NCI-H2081 treated with DMSO at 0.1 percent for 48 hours (cell line): ENCODE measurements at regions not wholly inside any gene's neighbourhood (a gene's known extent, or its start where the extent isn't known, plus 50 kb on each side); places are given as distances from the start of the nearest gene placed in this dataset.
"Not testable (repeated sequence)": the region's sequence is repeated elsewhere in the genome, so short reads cannot be mapped to it uniquely, and the experiment has no call there.

ENCODE experiments used
- DNase-seq: peaks from one replicate; lab custom pipeline; 2025; lab: John Stamatoyannopoulos, UW

- no peak for DNase-seq
Measured at GRCh38 chr6:131336596-131336995, 201.3 kb downstream of the AKAP7 start.

DNA sequence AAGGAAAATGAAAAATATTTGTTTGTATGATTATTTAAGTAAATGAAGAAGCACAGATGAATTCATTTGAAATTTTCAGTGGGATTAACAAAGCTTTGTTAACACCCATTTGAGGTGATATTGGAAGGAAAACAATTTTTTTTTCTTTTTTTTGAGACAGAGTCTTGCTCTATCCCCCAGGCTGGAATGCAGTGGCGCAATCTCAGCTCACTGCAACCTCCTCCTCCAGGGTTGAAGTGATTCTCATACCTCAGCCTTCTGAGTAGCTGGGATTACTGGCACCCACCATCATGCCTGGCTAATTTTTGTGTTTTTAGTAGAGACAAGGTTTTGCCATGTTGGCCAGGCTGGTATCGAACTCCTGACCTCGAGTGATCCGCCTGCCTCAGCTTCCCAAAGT is 211.6 kb downstream of the AKAP7 start:
- DNase-seq, result not testable (repeated sequence)

DNA sequence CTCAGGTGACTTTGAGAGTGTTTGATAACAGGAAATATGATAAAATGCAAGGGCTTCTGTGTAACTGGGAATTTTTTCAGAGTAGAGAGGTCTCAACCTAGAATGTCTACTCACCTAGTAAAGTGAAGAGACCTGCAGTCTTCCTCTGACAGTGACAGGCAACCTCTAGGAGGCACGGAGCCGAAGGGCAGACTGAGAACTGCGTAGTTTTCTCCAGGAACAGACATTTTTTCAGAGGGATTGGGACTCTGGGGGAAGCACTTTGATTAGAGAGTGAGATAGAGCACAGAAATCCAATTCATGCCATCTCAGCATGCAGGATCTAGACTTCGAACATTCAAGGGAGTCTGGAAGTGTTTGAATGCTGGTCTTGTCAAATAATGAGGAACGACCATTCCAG is 213.3 kb downstream of the AKAP7 start:
- DNase-seq, result no peak

GRCh38 chr6:131349199-131349598 is 213.9 kb downstream of the AKAP7 start:
- DNase-seq, result no peak

DNA sequence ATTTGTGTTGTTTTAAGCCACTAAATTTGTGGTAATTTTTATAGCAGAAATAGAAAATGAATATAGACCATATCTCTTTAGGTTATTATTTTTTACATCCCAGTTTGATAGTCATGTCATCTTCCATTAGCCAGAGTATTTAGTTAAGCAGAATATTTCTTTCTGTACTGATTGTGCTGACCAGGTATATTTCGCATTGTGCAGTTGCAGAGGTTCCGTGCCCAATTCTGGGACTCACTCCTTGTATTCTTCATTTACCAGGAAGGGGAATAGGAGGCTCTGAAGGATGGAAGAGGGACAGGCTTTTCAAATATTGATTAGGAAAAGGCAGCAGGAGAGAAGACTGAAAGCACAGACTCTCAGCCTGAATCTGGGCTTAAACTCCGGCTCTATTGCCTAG is 217.8 kb downstream of the AKAP7 start:
- DNase-seq, result no peak

- no peak for DNase-seq
Measured at GRCh38 chr6:131353876-131354275, 218.6 kb downstream of the AKAP7 start.

DNA sequence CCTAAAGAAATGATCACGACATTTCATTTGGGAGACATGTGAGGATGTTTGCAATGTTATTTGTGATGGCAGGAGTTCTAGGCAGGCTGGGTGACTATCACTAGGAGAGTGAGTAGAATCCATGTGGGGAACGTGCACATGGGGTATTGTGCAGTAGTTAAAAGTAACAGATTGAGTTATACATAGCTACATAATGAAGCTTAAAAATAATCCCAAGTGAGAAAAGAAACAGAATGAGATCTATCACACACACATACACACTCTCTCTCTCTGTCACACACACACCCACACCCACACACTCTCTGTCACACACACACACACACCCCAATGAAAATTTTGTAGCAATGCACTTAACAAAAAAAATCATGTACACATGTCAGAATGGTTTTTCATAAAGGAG is 218.7 kb upstream of the ARG1 start:
- no peak for DNase-seq

DNA sequence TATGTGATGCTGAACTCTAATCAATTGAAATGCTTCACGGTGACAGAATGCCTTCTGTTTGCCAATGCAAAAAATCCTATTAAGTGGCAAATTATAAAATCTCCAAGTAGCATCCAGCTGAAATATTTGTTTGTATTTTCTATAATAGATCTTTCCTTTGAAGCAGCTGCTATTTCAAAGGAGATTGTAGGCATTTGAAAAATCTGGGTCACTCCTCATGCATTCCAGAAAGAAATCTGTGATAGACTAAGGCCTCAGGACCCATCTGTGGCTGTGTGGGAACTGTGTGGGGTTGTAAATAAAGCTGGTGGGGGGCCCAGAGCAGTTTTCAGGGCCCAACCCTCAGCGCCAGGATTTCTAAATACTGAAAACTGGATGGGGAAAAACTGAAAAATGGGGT is 216.9 kb upstream of the ARG1 start:
- DNase-seq, result no peak

DNA sequence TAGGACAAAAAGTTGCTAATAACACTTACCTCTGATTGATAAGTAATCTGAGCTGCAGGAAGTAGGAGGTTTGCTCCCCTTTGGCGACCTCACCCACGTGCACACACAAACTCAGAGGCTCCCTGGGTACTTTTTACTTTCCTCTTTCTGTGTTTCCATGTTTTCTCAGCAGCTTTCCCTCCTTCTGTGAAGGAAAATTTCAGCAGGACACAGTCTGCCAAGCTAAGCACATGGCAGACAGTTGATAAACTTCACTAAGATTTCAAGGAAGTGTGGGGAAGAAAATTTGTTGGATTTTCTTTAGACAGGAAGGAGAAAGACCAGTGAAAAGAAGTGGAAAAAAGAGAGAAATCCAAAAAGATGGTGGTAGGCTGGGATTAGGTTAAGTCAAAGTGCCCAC is 215.5 kb upstream of the ARG1 start:
- no peak for DNase-seq

GRCh38 chr6:131362070-131362469 is 211.0 kb upstream of the ARG1 start:
- no peak for DNase-seq

DNA sequence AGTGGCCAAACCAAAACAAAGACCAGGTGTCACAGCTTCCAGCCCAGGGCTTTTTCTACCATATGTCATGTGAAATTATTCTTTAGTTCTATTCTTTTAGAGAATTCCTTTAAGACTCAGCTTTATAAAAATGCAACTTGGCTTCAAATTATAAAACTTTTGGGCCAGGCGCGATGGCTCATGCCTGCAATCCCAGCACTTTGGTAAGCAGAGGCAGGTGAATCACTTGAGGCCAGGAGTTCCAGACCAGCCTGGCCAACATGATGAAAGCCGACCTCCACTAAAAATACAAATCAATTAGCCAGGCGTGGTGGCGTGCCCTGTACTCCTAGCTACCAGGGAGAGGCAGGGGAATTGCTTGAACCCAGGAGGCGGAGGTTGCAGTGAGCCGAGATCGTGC is 210.3 kb upstream of the ARG1 start:
- DNase-seq, result no peak

DNA sequence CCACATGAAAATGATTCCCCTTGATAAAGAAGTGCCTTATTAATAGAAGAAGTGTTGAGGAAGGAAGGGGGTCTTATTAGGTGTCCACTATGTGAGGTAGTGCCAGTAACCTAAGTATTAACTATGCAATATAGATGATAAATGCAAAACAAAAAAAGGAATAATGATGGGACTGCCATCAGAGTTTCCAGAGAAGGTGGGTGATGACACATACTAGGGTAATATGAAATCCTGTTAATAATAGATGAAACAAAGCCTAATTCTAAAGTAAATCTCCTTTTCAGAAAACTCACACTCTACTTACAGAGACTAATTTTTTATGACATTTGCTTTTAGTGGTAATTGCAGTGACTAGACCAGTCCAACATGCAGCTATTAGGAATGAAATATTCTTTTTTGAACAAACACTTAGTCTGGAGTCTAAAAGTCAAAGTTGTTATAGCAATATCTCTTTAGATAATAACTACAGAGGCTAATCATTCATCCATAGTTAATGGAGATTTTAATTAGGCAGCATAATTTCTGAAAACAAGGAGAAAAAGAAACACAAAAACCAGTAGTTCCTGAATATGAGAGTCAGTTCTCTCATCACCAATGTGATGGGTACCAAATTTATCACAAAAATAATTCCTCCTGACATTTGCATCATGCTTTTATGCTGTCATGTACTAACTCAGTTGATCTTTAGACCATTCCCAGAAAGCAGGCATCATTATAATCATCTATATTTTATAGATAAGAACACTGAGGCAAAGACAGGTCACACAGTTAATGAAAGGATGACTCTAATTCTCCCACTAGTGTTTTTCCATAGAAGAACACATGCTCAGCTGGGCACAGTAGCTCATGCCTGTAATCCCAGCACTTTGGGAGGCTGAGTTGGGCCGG is 208.8 kb upstream of the ARG1 start:
- DNase-seq, result no peak

DNA sequence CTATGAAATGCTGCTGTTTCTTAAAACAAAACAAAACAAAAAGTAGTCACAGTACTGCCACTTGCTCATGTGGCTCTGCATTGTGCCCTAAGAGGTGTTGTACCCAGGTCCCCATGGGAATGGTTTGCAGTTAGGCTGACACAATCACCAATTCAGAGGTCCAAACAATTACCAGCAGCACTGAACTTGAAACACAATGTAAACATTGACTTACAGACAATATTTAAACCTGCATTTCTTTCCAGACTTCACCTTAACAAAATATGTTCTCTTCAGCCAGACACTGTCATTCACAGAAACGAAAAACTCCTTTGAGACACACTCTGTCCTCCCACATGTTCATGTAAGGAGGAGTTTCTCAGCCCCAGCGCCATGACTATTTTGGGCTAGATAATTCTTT is 206.8 kb upstream of the ARG1 start:
- DNase-seq, result no peak

DNA sequence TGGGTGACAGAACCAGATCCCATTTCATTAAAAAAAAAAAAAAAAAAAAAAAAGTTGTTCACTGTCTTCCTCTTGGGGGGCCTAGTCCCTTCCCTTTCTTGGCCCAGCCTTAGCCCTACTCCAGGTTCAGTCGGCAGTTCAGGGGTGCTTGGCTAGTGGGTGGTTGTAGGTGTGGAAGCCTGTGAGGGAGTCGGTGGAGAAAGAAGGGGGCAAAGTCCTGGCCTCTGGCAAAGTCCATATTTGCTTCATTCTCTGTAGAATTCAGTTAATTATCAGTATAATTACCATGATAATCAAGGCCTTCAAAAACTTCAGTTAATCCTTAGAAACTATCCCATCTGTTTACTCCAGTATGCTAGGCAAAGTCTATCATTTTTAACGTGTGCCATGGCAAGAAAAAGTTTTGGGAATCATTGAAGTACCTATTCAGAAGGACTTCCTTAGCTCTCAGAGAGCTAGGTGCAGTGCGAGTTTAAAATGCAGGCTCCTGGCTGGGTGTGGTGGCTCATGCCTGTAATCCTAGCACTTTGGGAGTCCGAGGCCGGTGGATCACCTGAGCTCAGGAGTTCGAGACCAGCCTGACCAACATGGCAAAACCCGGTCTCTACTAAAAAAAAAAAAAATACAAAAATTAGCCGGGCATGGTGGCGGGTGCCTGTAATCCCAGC is 205.7 kb upstream of the ARG1 start:
- DNase-seq, result no peak

DNA sequence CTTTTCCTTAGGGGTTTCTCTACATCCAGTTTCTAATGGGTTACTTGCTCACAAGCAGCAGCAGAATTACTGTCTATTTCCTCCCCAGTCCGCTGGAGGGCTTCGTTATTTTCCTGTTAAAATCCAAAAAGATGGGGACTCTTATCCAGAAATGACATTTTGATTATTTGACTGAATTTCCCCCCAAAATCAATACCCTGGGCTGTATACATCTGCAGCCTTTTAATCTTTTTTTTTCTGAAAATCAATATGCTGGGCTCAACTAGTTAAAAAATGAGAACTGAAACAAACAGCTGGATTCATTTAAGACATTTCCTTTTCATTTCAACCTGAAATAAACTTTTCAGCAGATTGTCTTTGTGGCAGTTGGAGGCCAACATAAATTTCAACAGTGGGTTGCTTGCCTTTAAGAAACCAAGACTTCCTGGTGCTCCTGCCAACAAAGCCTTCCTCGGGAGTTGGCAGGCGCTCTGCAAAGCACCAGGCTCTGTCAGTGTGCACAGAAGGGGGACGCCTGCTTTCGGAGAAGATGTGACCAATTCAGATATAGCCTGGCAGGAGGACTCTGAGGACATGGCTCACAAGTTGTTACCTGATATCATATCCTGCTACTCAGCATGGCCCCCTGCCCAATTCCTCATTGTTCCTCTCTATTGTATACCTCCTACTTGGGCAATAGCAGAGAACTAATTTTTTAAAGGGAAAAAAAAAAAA is 204.7 kb upstream of the ARG1 start:
- DNase-seq, result peak; percentile 77

DNA sequence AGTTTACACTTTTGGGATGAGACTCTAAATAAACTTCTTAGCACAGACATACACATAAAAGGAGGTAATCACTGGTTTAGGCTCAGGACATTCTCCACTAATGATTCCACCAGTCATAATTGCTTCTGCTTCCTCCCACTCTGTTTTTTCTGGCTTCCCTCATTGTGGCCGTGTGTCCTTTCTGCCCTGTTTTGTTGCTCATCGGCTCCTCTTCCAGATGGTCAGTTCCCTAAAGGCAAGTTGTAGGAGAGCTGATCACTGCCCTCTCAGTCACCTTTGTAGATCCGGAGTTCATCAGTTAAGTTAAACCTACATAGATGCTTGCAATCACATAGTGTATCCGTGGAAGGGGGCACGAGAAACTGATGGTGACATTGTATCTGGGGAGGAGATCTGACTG is 200.5 kb upstream of the ARG1 start:
- no peak for DNase-seq

DNA sequence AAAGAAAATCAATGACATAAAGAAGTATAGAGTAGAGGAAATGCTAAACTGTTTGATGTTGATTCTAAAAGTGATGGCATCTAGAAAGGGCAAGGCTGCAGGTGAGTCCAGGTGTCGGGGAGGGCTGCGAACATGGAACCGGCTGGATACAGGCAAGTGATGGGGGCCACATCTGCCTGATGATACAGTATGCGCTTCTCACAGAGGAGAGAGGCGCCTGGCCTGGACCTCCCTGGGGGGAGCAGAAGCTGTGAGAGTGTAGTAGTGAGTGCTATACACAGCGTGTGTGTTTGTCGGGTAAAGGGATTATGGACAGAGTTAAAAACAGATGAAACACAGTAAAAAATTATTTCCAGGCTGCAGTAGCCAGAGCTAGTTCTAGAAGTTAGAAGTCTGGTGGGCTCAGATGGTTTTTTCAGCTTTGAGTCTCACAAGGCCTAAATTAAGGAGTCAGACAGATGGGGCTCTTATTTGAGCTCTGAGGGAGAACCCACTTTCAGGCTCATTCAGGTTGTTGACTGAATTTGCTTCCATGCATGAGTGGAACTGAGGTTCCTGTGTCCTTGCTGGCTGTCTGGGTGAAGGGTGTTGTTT is 195.8 kb upstream of the ARG1 start:
- no peak for DNase-seq

DNA sequence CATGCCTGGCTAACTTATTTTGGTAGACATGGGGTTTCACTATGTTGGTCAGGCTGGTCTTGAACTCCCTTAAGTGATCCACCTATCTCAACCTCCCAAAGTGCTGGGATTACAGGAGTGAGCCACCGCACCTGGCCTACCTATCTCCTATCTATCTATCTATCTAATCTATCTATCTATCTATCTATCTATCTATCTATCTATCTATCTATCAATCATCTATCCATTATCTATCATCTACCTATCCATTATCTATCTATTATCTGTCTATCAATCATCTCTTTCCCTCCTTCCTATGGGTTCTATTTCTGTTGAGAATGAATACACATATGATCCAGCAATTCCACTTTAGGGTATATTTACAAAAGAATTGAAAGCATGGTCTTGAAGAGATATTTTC is 194.2 kb upstream of the ARG1 start:
- no peak for DNase-seq

DNA sequence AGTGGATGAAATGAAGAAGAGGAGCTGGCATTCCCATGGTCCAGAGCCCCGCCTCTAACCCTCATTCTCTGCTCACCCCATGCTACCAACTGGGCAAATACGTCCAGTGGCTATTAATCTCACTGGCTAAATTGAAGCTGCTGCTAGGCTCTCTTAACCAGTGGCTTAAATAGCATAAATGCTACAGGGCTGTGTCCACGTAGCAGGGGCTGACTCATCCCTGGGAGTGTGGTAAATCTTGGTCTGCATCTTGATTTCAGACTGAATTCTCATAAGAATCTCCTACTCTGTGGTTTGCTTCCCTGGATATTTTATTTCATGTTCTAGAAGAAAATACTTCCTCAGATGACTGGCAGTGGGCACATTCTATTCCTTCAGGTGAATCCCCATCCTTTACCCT is 193.1 kb upstream of the ARG1 start:
- no peak for DNase-seq

DNA sequence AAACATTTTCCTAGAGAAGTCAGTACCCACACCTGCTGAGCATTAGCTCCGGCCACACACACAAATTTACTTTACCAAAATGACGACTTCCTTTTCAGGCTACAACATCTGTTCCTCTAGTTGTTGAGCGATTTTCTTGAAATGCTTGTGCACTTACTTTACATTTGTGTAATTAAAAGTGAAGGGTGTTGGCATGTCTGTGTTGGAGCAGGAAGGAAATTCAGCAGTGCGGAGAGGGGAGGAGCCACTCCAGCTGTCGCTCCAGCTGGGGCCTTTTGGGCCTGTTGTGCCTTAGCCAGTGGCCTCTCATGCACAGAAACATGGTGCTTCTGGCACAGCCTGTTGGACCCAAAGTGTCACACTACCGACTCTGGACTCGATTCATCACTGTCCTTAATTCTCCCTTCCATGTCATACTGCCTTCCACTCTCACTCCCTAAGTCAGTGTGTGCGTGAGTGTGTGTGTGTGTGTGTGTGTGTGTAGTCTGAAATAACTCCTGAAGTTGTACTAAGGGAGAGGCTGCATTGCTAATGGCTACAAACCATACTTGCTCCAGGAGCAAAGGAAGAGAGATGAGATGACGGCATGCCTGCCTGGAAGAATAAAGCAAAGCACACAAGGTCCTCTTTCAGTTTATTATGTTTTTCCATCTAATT is 191.8 kb upstream of the ARG1 start:
- no peak for DNase-seq

DNA sequence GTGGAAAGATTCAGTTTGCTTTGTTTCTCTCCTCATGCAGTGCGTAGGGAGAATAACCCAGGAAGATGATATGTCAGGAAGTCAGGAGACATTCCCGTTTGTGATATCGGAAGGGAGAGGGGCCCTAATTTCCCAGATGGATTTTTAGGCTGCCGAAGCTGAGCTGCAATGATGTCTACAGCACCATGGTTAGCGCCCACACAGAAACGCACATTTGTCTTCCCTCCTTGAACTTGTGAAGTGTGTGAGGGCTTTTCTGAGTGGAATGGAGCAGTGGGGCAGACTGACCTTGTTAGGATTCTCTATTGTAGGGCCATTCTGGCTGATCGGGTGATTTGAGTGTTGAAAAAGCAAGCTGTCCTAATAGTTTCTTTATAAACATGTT is 191.3 kb upstream of the ARG1 start:
- no peak for DNase-seq

GRCh38 chr6:131382631-131383030 is 190.4 kb upstream of the ARG1 start:
- peak; percentile 41 for DNase-seq
